ENCODE measurements at regions not wholly inside any gene's neighbourhood (a gene's known extent, or its start where the extent isn't known, plus 50 kb on each side); places are given as distances from the start of the nearest gene placed in this dataset.

- no peak for DNase-seq (ENCODE audit: low read depth)
These were observed 84.1 kb upstream of the BARX2 start for GRCh38 chr11:129291546-129291945.

- DNase-seq (ENCODE audit: low read depth) = no peak
These were observed 84.7 kb upstream of the BARX2 start for GRCh38 chr11:129290966-129291365.

- no peak for DNase-seq (ENCODE audit: low read depth)
These were observed 86.2 kb upstream of the BARX2 start for GRCh38 chr11:129289350-129290040.

- DNase-seq (ENCODE audit: low read depth) = no peak
These were observed 87.7 kb upstream of the BARX2 start for GRCh38 chr11:129287920-129288319.

- no peak for DNase-seq (ENCODE audit: low read depth)
These were observed 88.8 kb upstream of the BARX2 start for GRCh38 chr11:129286813-129287212.

- no peak for DNase-seq (ENCODE audit: low read depth)
These were observed 90.3 kb upstream of the BARX2 start for GRCh38 chr11:129285402-129285786.

GRCh38 chr11:129283141-129283540 is 91.0 kb upstream of the ARHGAP32 start:
- no peak for DNase-seq (ENCODE audit: low read depth)

- DNase-seq (ENCODE audit: low read depth) = no peak
These were observed 90.5 kb upstream of the ARHGAP32 start for GRCh38 chr11:129282634-129283033.

- DNase-seq (ENCODE audit: low read depth) = no peak
These were observed 89.6 kb upstream of the ARHGAP32 start for GRCh38 chr11:129281471-129282415.

- DNase-seq (ENCODE audit: low read depth) = no peak
These were observed 88.1 kb upstream of the ARHGAP32 start for GRCh38 chr11:129280027-129280811.

- peak; percentile 83 for DNase-seq (ENCODE audit: low read depth)
These were observed 87.4 kb upstream of the ARHGAP32 start for GRCh38 chr11:129279326-129280026.

GRCh38 chr11:129278586-129279319 is 86.6 kb upstream of the ARHGAP32 start:
- DNase-seq (ENCODE audit: low read depth) = no peak

GRCh38 chr11:129277198-129277843 is 85.2 kb upstream of the ARHGAP32 start:
- no peak for DNase-seq (ENCODE audit: low read depth)

- no peak for DNase-seq (ENCODE audit: low read depth)
These were observed 83.7 kb upstream of the ARHGAP32 start for GRCh38 chr11:129275828-129276227.

GRCh38 chr11:129273944-129274711 is 82.0 kb upstream of the ARHGAP32 start:
- no peak for DNase-seq (ENCODE audit: low read depth)

GRCh38 chr11:129273322-129273721 is 81.2 kb upstream of the ARHGAP32 start:
- no peak for DNase-seq (ENCODE audit: low read depth)

GRCh38 chr11:129271030-129271429 is 78.9 kb upstream of the ARHGAP32 start:
- DNase-seq (ENCODE audit: low read depth) = no peak

GRCh38 chr11:129270446-129270845 is 78.3 kb upstream of the ARHGAP32 start:
- no peak for DNase-seq (ENCODE audit: low read depth)

GRCh38 chr11:129268371-129268770 is 76.2 kb upstream of the ARHGAP32 start:
- no peak for DNase-seq (ENCODE audit: low read depth)

- no peak for DNase-seq (ENCODE audit: low read depth)
These were observed 75.6 kb upstream of the ARHGAP32 start for GRCh38 chr11:129267716-129268115.

All from fibroblast of gingiva (primary cell).